ACC112 (cell line): ENCODE measurements at regions not wholly inside any gene's neighbourhood (a gene's known extent, or its start where the extent isn't known, plus 50 kb on each side); places are given as distances from the start of the nearest gene placed in this dataset.

Source experiments
- H2AFZ ChIP-seq: fragments of 200-600 bp; sonication (generic); one replicate; pipeline ENCODE4 v1.6.0; 2017; ENCODE audit warnings: antibody characterized with exemption, low read length; ENCODE audit not compliant: unreplicated experiment
- H3K27ac ChIP-seq: fragments of 200-600 bp; sonication (generic); 2 replicates; pipeline ENCODE4 v1.5.1; 2014; ENCODE audit warnings: low read depth, mild to moderate bottlenecking, antibody characterized with exemption, low read length, moderate library complexity
- H3K27me3 ChIP-seq: fragments of 200-600 bp; sonication (generic); 2 replicates; pipeline ENCODE4 v1.6.1; 2014; ENCODE audit warnings: mild to moderate bottlenecking, antibody characterized with exemption, low read length, moderate library complexity, mixed read lengths; ENCODE audit not compliant: insufficient read depth
- H3K36me3 ChIP-seq: fragments of 200-600 bp; sonication (generic); 2 replicates; pipeline ENCODE4 v1.6.1; 2016; ENCODE audit warnings: mild to moderate bottlenecking, antibody characterized with exemption, low read length, moderate library complexity, mixed read lengths; ENCODE audit not compliant: insufficient read depth
- H3K4me1 ChIP-seq: fragments of 200-600 bp; sonication (generic); one replicate; pipeline ENCODE4 v1.6.1; 2016; ENCODE audit warnings: low read length, mixed read lengths; ENCODE audit not compliant: insufficient read depth, unreplicated experiment, control insufficient read depth
- H3K4me3 ChIP-seq: fragments of 200-600 bp; sonication (generic); 2 replicates; pipeline ENCODE4 v1.5.1; 2014; ENCODE audit warnings: mild to moderate bottlenecking, low read depth, low read length
- H3K79me2 ChIP-seq: fragments of 200-600 bp; sonication (generic); one replicate; pipeline ENCODE4 v1.6.0; 2016; ENCODE audit warnings: low read length; ENCODE audit not compliant: control insufficient read depth, unreplicated experiment, insufficient read depth

DNA sequence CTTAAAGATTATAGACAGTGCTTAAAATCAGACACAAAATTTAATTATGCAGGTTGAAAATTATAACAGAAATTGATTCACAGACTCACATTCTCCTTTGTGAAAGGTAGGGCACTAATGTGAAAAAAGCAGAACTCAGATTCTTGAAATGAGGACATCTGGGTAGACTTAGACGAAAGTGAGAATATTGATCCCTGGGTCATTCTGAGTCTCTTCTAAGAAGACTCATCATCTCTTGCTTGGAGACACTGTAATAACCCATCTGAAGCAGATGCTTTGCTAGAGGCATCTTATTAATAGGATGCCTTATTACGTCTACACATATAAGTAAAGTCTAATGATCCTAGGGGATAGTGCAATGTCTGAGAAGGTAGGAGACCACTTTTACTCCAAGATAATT lies 274.4 kb downstream of the HINT1 start:
- no peaks in the 10 kb centered on the region for H3K79me2 ChIP-seq
- no peak overlapping the region for H3K27ac ChIP-seq
- peaks cover 39% of the 10 kb centered on the region for H3K27me3 ChIP-seq
- H3K4me3 ChIP-seq: no peak overlapping the region
- no peaks in the 10 kb centered on the region for H3K4me1 ChIP-seq
- H2AFZ ChIP-seq: no peak overlapping the region
- no peaks in the 10 kb centered on the region for H3K36me3 ChIP-seq

DNA sequence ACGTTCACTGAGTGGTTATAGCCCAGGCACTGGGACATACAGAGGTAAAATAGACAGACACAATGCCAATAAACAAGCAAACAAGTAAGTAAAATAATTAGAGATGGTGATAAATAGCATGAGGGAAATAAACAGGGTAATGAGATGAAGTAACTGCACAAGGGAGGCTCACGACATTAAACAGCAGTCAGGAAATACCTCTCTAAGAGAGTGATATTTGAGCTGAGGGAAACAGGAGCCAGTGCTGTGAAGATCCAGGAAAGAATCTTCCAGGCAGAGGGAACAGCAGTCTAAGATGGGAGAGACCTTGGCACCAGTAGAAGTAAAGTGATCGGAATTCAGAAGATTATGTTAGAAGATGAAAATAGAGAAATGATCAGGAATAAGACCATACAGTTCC lies 279.4 kb downstream of the HINT1 start:
- Histone ChIP-seq H3K36me3 (no peaks in the 10 kb centered on the region), H2AFZ (no peak overlapping the region), H3K27ac (no peak overlapping the region), H3K4me3 (no peak overlapping the region), H3K79me2 (no peaks in the 10 kb centered on the region), H3K27me3 (peaks cover 45% of the 10 kb centered on the region), H3K4me1 (no peaks in the 10 kb centered on the region)

DNA sequence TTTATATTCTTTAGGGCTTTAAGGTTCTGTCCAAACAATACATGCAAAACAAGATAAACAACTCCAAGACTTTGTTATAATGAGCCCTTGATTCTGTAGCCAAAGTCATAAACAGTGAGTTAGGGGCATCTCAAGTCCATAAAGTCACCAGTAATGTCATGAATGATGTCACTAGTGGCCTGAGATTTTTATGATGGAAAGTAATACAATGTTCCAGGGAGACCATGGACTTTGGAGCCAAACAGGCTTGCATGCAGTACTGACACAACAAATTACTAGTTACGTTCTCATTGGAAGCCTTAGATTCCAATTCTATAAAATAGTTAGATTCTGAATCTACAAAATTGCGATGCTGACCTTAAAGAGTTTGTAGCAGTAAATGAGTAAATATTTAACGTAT lies 280.0 kb downstream of the HINT1 start:
- H3K4me3 ChIP-seq: no peak overlapping the region

DNA sequence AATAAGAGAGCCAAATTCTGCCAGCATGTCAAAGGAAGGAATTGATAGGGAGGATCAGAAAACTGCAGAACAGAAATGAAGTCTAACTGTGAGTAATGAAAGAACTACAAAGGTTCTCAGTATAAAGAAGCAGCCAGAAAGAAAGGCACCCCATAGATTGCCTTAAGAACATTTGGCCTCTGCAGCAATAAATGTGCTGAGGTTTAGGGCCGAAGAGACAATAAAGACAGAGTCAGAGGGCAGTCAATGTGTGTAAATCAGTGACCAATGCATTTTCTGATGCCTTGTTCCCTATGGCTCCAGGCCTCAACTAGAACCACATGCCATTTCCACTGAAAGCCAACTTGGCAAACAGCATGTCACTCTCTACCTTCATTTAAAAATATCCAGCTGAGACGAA lies 281.0 kb downstream of the HINT1 start:
- no peaks in the 10 kb centered on the region for H3K36me3 ChIP-seq
- H3K4me3 ChIP-seq: no peak overlapping the region
- no peaks in the 10 kb centered on the region for H3K4me1 ChIP-seq
- H3K79me2 ChIP-seq: no peaks in the 10 kb centered on the region
- H3K27me3 ChIP-seq: peaks cover 38% of the 10 kb centered on the region
- no peak overlapping the region for H2AFZ ChIP-seq
- no peak overlapping the region for H3K27ac ChIP-seq

More for the DNA sequence above, 280.0 kb downstream of the HINT1 start:
- Histone ChIP-seq H2AFZ (no peak overlapping the region), H3K79me2 (no peaks in the 10 kb centered on the region), H3K4me1 (no peaks in the 10 kb centered on the region), H3K27me3 (peaks cover 43% of the 10 kb centered on the region), H3K36me3 (no peaks in the 10 kb centered on the region), H3K27ac (no peak overlapping the region)

DNA sequence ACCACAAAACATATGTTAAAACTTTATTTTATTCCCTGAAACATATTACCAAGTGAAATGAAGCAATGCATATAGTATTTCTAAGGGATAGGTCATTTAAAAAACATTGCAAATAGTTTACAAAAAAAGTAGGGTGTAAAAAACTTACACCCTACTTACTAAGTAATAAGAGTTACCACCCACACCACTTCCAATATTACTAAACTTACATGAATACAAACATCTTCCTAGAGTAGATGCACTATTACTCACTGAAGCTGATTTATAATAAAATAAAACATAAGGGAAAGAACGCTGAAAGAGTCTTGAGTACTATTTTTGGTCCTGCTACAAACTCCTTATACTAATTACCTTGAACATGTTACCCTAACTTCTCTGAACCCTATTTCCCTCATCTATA lies 289.4 kb downstream of the HINT1 start:
- no peak overlapping the region for H3K27ac ChIP-seq
- H3K4me3 ChIP-seq: no peak overlapping the region
- H3K79me2 ChIP-seq: no peaks in the 10 kb centered on the region
- H3K36me3 ChIP-seq: no peaks in the 10 kb centered on the region
- no peaks in the 10 kb centered on the region for H3K27me3 ChIP-seq
- no peak overlapping the region for H2AFZ ChIP-seq
- no peaks in the 10 kb centered on the region for H3K4me1 ChIP-seq

DNA sequence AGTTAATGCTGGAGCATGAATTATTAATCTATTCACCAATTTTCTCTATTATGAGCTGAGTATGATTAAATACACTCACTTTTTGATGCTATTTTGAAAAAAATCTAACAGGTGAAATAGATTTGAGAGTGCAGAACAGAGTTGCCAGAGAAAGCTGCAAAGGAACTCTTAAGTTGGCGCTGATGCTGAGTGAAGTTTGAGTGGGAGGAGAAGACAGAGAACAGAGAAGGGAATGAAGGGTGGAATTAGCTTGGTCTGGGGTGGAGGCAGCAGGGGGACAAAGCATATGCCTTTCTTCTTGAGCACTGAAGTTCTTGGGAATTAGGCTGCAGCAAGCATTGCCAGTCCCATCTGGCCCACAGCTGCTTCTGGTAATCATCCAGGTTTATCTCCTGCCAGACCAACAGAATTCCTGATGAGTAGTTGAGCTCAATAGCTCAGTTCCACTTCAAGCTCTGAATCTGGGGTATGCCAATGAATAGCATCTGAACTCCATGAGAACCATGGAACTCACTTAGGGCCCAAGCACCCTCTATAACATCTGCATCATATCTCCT lies 290.1 kb downstream of the HINT1 start:
- Histone ChIP-seq H3K27ac (no peak overlapping the region), H3K4me3 (no peak overlapping the region), H3K4me1 (no peaks in the 10 kb centered on the region), H3K79me2 (no peaks in the 10 kb centered on the region), H3K27me3 (no peaks in the 10 kb centered on the region), H3K36me3 (no peaks in the 10 kb centered on the region), H2AFZ (no peak overlapping the region)

DNA sequence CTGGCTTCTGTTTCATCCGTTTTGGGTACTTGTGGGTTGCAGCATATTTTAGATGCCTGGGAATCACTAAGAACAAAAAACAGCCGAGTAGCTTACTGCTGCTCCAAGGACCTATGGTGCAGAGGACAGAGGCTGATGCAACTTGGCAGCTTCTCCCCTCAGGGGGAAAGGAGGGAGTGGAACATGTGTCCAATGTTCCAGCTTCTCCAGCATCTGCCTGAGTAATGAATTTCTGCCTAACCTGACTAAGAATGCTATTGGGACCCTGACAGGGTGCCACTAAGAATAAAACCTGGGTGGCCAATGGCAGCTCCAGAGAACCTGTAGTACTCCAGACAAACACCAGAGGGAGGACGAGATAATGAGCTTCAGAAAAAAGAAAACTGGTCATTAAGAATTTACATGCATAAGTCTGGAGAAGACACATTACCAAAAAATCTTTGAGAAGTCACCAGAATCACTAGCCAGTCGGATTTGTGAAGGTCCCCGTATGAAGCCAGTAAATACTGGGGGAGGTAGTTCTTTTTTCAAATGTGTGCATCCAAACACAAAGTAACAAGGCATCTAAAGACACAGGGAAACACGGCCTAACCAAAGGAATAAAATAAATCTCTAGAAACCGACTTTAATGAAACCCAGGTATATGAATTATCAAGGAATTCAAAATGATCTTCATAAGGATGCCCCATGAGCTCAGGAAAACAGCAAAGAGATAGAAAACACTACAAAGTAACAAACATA lies 293.5 kb downstream of the HINT1 start:
- H3K4me1 ChIP-seq: no peaks in the 10 kb centered on the region
- no peak overlapping the region for H3K27ac ChIP-seq
- no peak overlapping the region for H2AFZ ChIP-seq

DNA sequence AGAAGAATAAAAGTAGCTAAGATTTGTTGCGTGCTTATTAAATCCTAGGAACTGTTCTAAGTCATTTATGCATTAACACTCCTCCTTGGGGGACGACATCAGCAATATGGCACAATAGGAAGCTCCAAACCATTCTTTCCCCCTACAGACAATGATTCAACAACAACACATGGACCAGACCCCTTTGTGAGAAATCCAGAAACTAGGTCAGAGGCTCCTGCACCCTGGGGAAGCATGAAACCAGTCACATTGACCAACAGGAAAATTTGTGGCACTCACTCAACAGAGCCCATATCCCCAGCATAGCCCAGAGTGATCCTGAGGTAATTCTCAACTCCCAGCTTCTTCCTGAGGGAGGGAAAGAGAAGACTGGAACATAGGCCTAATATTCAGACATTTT lies 294.4 kb downstream of the HINT1 start:
- no peaks in the 10 kb centered on the region for H3K79me2 ChIP-seq
- no peaks in the 10 kb centered on the region for H3K27me3 ChIP-seq
- no peaks in the 10 kb centered on the region for H3K4me1 ChIP-seq
- no peak overlapping the region for H3K27ac ChIP-seq
- no peak overlapping the region for H3K4me3 ChIP-seq
- H3K36me3 ChIP-seq: no peaks in the 10 kb centered on the region
- H2AFZ ChIP-seq: no peak overlapping the region

More for the DNA sequence above, 293.5 kb downstream of the HINT1 start:
- Histone ChIP-seq H3K79me2 (no peaks in the 10 kb centered on the region), H3K4me3 (no peak overlapping the region), H3K36me3 (no peaks in the 10 kb centered on the region), H3K27me3 (no peaks in the 10 kb centered on the region)

DNA sequence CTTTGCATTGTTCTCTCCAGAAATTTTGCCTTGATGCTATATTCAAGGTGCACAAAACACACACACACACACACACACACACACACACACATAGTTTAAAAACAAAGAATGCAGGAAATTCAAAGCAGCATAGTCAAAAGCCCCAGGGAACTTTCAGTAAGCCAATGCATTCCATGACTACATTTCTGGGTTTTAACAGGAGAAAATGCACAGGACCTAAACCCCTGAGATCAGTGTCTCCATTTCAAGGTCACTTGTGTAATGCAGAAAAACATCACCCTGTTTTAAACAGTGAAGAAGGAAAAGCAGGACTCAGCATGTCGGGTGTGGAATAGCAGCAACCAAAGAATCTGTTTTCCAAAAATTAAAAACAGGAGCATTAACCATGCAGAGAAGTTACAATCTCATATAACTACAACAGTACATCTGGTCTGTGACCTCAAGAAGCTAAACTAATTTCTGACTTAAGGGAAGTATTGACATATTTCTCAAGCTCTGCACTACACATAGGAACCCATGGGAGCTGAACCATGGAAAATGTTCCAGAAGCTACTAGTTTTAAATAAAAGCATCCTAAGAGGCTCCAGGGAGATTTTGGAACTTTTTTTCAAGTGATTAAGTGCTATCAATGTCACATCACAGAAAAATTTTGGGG lies 296.7 kb downstream of the HINT1 start:
- no peak overlapping the region for H2AFZ ChIP-seq

DNA sequence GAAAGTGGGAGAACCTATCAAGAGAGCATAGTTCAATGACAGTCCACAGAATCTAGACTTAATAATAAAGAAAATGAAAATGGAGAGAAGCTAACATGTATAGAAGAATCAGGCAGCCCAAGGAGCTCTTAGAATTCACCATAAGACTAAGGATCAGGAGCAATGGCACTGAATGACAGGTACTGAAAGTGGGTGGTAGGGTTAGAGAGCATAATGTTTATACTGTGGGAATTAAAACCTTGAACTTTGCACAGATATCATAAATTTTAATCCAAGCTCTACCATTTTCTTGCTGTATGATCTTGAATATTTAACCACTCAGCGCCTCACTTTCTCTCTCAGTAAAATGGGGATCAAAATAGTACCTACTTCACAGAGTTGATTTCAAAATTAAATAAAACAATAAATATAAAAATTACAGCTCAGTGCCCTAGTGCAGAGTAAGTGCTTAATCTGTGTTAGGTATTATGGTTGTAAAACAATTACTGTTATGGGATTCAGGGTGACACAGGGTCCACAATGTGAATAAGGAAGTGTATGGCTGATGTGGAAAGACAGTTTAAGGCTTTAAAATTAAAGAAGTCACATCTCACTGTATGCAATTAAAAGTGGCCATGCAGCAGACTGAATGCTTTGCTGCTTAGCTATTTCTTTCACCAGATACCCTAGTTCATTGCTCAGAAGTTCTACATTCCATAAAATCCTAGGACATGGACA lies 319.8 kb downstream of the HINT1 start:
- Histone ChIP-seq H3K4me1 (no peaks in the 10 kb centered on the region), H3K27me3 (peaks cover 7% of the 10 kb centered on the region; the same call in 1 of the 2 replicates), H3K79me2 (no peaks in the 10 kb centered on the region), H2AFZ (no peak overlapping the region), H3K4me3 (no peak overlapping the region), H3K27ac (no peak overlapping the region), H3K36me3 (no peaks in the 10 kb centered on the region)

More for the DNA sequence above, 296.7 kb downstream of the HINT1 start:
- no peaks in the 10 kb centered on the region for H3K36me3 ChIP-seq
- H3K79me2 ChIP-seq: no peaks in the 10 kb centered on the region
- H3K27me3 ChIP-seq: no peaks in the 10 kb centered on the region
- no peak overlapping the region for H3K4me3 ChIP-seq
- no peaks in the 10 kb centered on the region for H3K4me1 ChIP-seq
- no peak overlapping the region for H3K27ac ChIP-seq
